CD4-positive, alpha-beta T cell (primary cell): ENCODE measurements at regions not wholly inside any gene's neighbourhood (a gene's known extent, or its start where the extent isn't known, plus 50 kb on each side); places are given as distances from the start of the nearest gene placed in this dataset.

Experiments used
- ATAC-seq: fragments of 200-7000 bp; cut with Tn5 transposase; one replicate; pipeline ENCODE4 v1.10.0; 2022; ENCODE audit warnings: mild to moderate bottlenecking; ENCODE audit not compliant: poor library complexity
- CTCF ChIA-PET: fragments of 350-600 bp; sonication (Branson Sonifier 250); formaldehyde crosslinking; loops from one replicate; lab custom pipeline; 2021; ENCODE audit warnings: antibody characterized with exemption, inconsistent platforms; lab: Charles Lee
- POLR2A ChIA-PET: fragments of 350-600 bp; sonication (Branson Sonifier 250); formaldehyde crosslinking; loops from one replicate; lab custom pipeline; 2021; ENCODE audit warnings: antibody characterized with exemption, inconsistent platforms; lab: Charles Lee
- DNase-seq, 14 experiments: peaks; one replicate each; pipeline ENCODE4 v3.0.0-alpha.2; 2013 to 2020; ENCODE audit warnings: mixed read lengths in 2 of 14
- H3K27ac ChIP-seq, 2 donors: one replicate each; pipeline versions ENCODE4 v1.5.1 to v1.7.0; 2013; ENCODE audit warnings: low read length in 2 of 2, low read depth in 1 of 2, mild to moderate bottlenecking in 1 of 2
- H3K27me3 ChIP-seq, 2 experiments: 1 replicate in 1 of 2; 2 replicates in 1 of 2; pipeline versions ENCODE4 v1.6.1 to v1.7.0; 2013; ENCODE audit warnings: low read length in 2 of 2, control low read depth in 1 of 2, mild to moderate bottlenecking in 1 of 2, moderate library complexity in 1 of 2; ENCODE audit not compliant: insufficient read depth in 2 of 2, control insufficient read depth in 1 of 2
- H3K36me3 ChIP-seq: one replicate; pipeline ENCODE4 v1.6.1; 2013; ENCODE audit warnings: low read length, control low read depth; ENCODE audit not compliant: insufficient read depth
- H3K4me1 ChIP-seq: one replicate; pipeline ENCODE4 v1.6.1; 2013; ENCODE audit warnings: low read length, control low read depth; ENCODE audit not compliant: insufficient read depth
- H3K4me3 ChIP-seq: one replicate; pipeline ENCODE4 v1.5.1; 2013; ENCODE audit warnings: mild to moderate bottlenecking, low read length, moderate library complexity
- H3K9me3 ChIP-seq, 2 experiments: 1 replicate in 1 of 2; 2 replicates in 1 of 2; pipeline versions ENCODE4 v1.6.1 to v1.7.0; 2013; ENCODE audit warnings: low read length in 2 of 2, mild to moderate bottlenecking in 2 of 2, control low read depth in 1 of 2, moderate library complexity in 1 of 2; ENCODE audit not compliant: control insufficient read depth in 1 of 2, insufficient read depth in 1 of 2
- H3K27ac Mint-ChIP-seq: one replicate; pipeline ENCODE4 v1.8.0; 2020; ENCODE audit warnings: mixed read lengths
- H3K27me3 Mint-ChIP-seq: one replicate; pipeline ENCODE4 v1.8.0; 2021; ENCODE audit warnings: mixed read lengths
- H3K36me3 Mint-ChIP-seq: one replicate; pipeline ENCODE4 v1.8.0; 2021; ENCODE audit warnings: low read depth, mixed read lengths
- H3K4me1 Mint-ChIP-seq: one replicate; pipeline ENCODE4 v1.8.0; 2021; ENCODE audit warnings: low read depth, mixed read lengths
- H3K4me3 Mint-ChIP-seq: one replicate; pipeline ENCODE4 v1.8.0; 2020; ENCODE audit warnings: mild to moderate bottlenecking, mixed read lengths
- H3K9me3 Mint-ChIP-seq: one replicate; pipeline ENCODE4 v1.8.0; 2020; ENCODE audit warnings: mixed read lengths
- CTCF ChIP-seq: fragments of 200-600 bp; IDR thresholded peaks from one replicate; pipeline ENCODE4 v1.8.0; 2022; ENCODE audit warnings: antibody characterized with exemption, mild to moderate bottlenecking
- intact Hi-C, 2 experiments: fragments of 100-400 bp; cut with DNase I in 1 of 2; cut with micrococcal nuclease in 1 of 2; formaldehyde crosslinking; loops; one replicate each; pipeline versions ENCODE4 v1.15.1 to v1.9.0; 2023 to 2025; cut with DNase I, micrococcal nuclease

GRCh38 chr14:30266290-30266689, 292.7 kb upstream of the G2E3 start:
- TF ChIP-seq CTCF = no peak
- intact Hi-C loops = no loop called here
- H3K27me3 Mint-ChIP-seq = peaks cover 8% of the 10 kb centered on the region

GRCh38 chr14:30267141-30267540, 291.8 kb upstream of the G2E3 start:
- CTCF ChIA-PET = interaction anchor here (0.9 kb wide), 1 partner anchor 10 kb away, joined by 3 read pairs; no protein-coding TSS in a partner anchor
- H3K36me3 Mint-ChIP-seq = no peaks in the 10 kb centered on the region
- POLR2A ChIA-PET = no interaction called here

More at GRCh38 chr14:30266290-30266689, 292.7 kb upstream of the G2E3 start:
- no peaks in the 10 kb centered on the region for H3K4me1 ChIP-seq
- H3K4me1 Mint-ChIP-seq = peaks cover 9% of the 10 kb centered on the region
- H3K9me3 ChIP-seq = no peaks in the 10 kb centered on the region
- no peaks in the 10 kb centered on the region for H3K27me3 ChIP-seq
- ChIA-PET CTCF (interaction anchor here (0.9 kb wide), 1 partner anchor 9 kb away, joined by 3 read pairs; no protein-coding TSS in a partner anchor), POLR2A (no interaction called here)
- no peak overlapping the region for H3K4me3 ChIP-seq
- H3K36me3 Mint-ChIP-seq = no peaks in the 10 kb centered on the region
- no peak overlapping the region for H3K4me3 Mint-ChIP-seq
- ATAC-seq = no peak
- H3K27ac Mint-ChIP-seq = no peak overlapping the region
- H3K36me3 ChIP-seq = no peaks in the 10 kb centered on the region
- no peak for DNase-seq
- H3K27ac ChIP-seq = no peak overlapping the region
- no peaks in the 10 kb centered on the region for H3K9me3 Mint-ChIP-seq

GRCh38 chr14:30270200-30271161, 288.5 kb upstream of the G2E3 start:
- peak; percentile 61 for TF ChIP-seq CTCF

More at GRCh38 chr14:30267141-30267540, 291.8 kb upstream of the G2E3 start:
- Histone ChIP-seq H3K27ac (no peak overlapping the region), H3K4me3 (no peak overlapping the region), H3K36me3 (no peaks in the 10 kb centered on the region), H3K9me3 (no peaks in the 10 kb centered on the region), H3K4me1 (no peaks in the 10 kb centered on the region), H3K27me3 (no peaks in the 10 kb centered on the region)
- no peak overlapping the region for H3K4me3 Mint-ChIP-seq
- H3K9me3 Mint-ChIP-seq = no peaks in the 10 kb centered on the region
- ATAC-seq (no peak), DNase-seq (no peak)
- no peak overlapping the region for H3K27ac Mint-ChIP-seq
- H3K4me1 Mint-ChIP-seq = peaks cover 9% of the 10 kb centered on the region
- TF ChIP-seq CTCF = no peak
- peaks cover 8% of the 10 kb centered on the region for H3K27me3 Mint-ChIP-seq
- intact Hi-C loops = no loop called here

More at GRCh38 chr14:30270200-30271161, 288.5 kb upstream of the G2E3 start:
- Histone ChIP-seq H3K27me3 (no peaks in the 10 kb centered on the region), H3K27ac (no peak overlapping the region), H3K9me3 (no peaks in the 10 kb centered on the region), H3K4me1 (no peaks in the 10 kb centered on the region), H3K4me3 (no peak overlapping the region), H3K36me3 (no peaks in the 10 kb centered on the region)
- peak; percentile 63 for ATAC-seq
- H3K27ac Mint-ChIP-seq = no peak overlapping the region
- peak overlapping the region; percentile 50 for H3K4me3 Mint-ChIP-seq
- CTCF ChIA-PET = interaction anchor here (0.9 kb wide), 1 partner anchor 9 kb away, joined by 4 read pairs; no protein-coding TSS in a partner anchor
- POLR2A ChIA-PET = no interaction called here
- H3K36me3 Mint-ChIP-seq = no peaks in the 10 kb centered on the region
- intact Hi-C loops = no loop called here
- H3K27me3 Mint-ChIP-seq = peaks cover 8% of the 10 kb centered on the region
- peak; percentile 0 to 58 (median 31) for DNase-seq
- H3K4me1 Mint-ChIP-seq = peaks cover 9% of the 10 kb centered on the region
- no peaks in the 10 kb centered on the region for H3K9me3 Mint-ChIP-seq
